Loucy (cell line): ENCODE measurements at regions not wholly inside any gene's neighbourhood (a gene's known extent, or its start where the extent isn't known, plus 50 kb on each side); places are given as distances from the start of the nearest gene placed in this dataset.

ENCODE experiments used
- H2AFZ ChIP-seq: fragments of 200-600 bp; sonication (generic); 2 replicates; pipeline ENCODE4 v1.6.0; 2016; ENCODE audit warnings: antibody characterized with exemption, mild to moderate bottlenecking, low read length, moderate library complexity
- H3F3A ChIP-seq: fragments of 200-600 bp; 2 replicates; pipeline ENCODE4 v1.6.0; 2016; ENCODE audit warnings: antibody characterized with exemption, low read depth, mild to moderate bottlenecking
- H3K27me3 ChIP-seq: fragments of 200-600 bp; sonication (generic); 2 replicates; pipeline ENCODE4 v1.6.1; 2014; ENCODE audit warnings: low read length, mild to moderate bottlenecking; ENCODE audit not compliant: insufficient read depth, poor library complexity, severe bottlenecking
- H3K36me3 ChIP-seq: fragments of 200-600 bp; sonication (generic); 2 replicates; pipeline ENCODE4 v1.6.1; 2016; ENCODE audit warnings: low read length; ENCODE audit not compliant: insufficient read depth
- H3K4me1 ChIP-seq: fragments of 200-600 bp; sonication (generic); 2 replicates; pipeline ENCODE4 v1.5.1; 2014; ENCODE audit warnings: low read length, mild to moderate bottlenecking; ENCODE audit not compliant: insufficient read depth, poor library complexity, severe bottlenecking
- H3K4me2 ChIP-seq: fragments of 200-600 bp; sonication (generic); 2 replicates; pipeline ENCODE4 v1.6.0; 2014; ENCODE audit warnings: antibody characterized with exemption, low read length, low read depth, mild to moderate bottlenecking; ENCODE audit not compliant: poor library complexity, severe bottlenecking
- H3K4me3 ChIP-seq: fragments of 200-600 bp; sonication (generic); 2 replicates; pipeline ENCODE4 v1.5.1; 2014; ENCODE audit warnings: low read length, mild to moderate bottlenecking, mixed read lengths; ENCODE audit not compliant: poor library complexity, severe bottlenecking
- H3K79me2 ChIP-seq: fragments of 200-600 bp; sonication (generic); 2 replicates; pipeline ENCODE4 v1.6.1; 2014; ENCODE audit warnings: low read length; ENCODE audit not compliant: insufficient read depth
- H3K9ac ChIP-seq: fragments of 200-600 bp; sonication (generic); 2 replicates; pipeline ENCODE4 v1.6.0; 2014; ENCODE audit warnings: mild to moderate bottlenecking, low read depth, low read length, moderate library complexity; ENCODE audit not compliant: poor library complexity, severe bottlenecking
- H3K9me2 ChIP-seq: fragments of 200-600 bp; sonication (generic); replicated peaks from 2 replicates; pipeline ENCODE4 v1.6.1; 2016; ENCODE audit warnings: low read depth, low read length, mixed read lengths
- H3K9me3 ChIP-seq: fragments of 200-600 bp; sonication (generic); 2 replicates; pipeline ENCODE4 v1.6.1; 2014; ENCODE audit warnings: mild to moderate bottlenecking, antibody characterized with exemption, low read length, low read depth; ENCODE audit not compliant: insufficient read depth
- H4K20me1 ChIP-seq: fragments of 200-600 bp; sonication (generic); 2 replicates; pipeline ENCODE4 v1.6.0; 2014; ENCODE audit warnings: antibody characterized with exemption, low read length, mild to moderate bottlenecking; ENCODE audit not compliant: insufficient read depth, poor library complexity, severe bottlenecking
- CTCF ChIP-seq: fragments of 200-600 bp; sonication (generic); conservative IDR thresholded peaks from 2 replicates; pipeline ENCODE4 v1.5.1; 2014; ENCODE audit warnings: mild to moderate bottlenecking, antibody characterized with exemption, low read length
- EZH2phosphoT487 ChIP-seq: fragments of 200-600 bp; IDR thresholded peaks from 2 replicates; pipeline ENCODE4 v1.6.1; 2018; ENCODE audit warnings: antibody characterized with exemption, mild to moderate bottlenecking, moderate library complexity, borderline replicate concordance

- Histone ChIP-seq H3F3A (no peaks in the 10 kb centered on the region), H3K9ac (no peak overlapping the region), H3K9me3 (no peaks in the 10 kb centered on the region), H2AFZ (no peak overlapping the region), H3K9me2 (no peaks in the 10 kb centered on the region), H3K4me2 (no peak overlapping the region), H3K27me3 (peaks cover 5% of the 10 kb centered on the region), H3K4me3 (no peak overlapping the region), H3K36me3 (no peaks in the 10 kb centered on the region), H3K4me1 (no peaks in the 10 kb centered on the region), H3K79me2 (no peaks in the 10 kb centered on the region), H4K20me1 (no peaks in the 10 kb centered on the region)
- no peak for TF ChIP-seq EZH2phosphoT487
- TF ChIP-seq CTCF, result no peak
Observed at GRCh38 chr5:37932450-37932849, 92.6 kb upstream of the GDNF start.

DNA sequence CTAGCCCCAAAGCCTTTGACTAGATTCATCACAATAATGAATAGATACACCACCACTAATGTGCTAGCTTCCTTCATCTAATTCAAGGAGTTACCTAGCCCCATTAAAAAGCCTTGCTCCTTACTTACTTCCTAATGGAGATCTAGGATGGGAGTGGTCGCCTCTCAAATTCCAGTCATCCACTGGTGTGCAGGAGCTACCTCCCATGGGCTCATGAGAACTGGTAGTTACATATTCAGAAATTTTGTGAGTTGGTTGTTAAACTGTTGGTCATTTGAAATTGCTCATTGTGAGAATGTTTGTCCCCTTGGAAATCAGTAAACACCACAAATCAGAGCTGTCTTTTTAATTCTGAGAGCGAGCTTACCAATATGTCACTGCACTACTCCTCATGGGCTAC, 91.7 kb upstream of the GDNF start:
- Histone ChIP-seq H3K9me3 (no peaks in the 10 kb centered on the region), H3K36me3 (no peaks in the 10 kb centered on the region), H2AFZ (no peak overlapping the region), H4K20me1 (no peaks in the 10 kb centered on the region), H3K4me2 (no peak overlapping the region), H3K4me3 (no peak overlapping the region), H3K4me1 (peaks cover 8% of the 10 kb centered on the region), H3K79me2 (no peaks in the 10 kb centered on the region), H3K9me2 (no peaks in the 10 kb centered on the region), H3K9ac (no peak overlapping the region), H3K27me3 (peaks cover 5% of the 10 kb centered on the region), H3F3A (no peaks in the 10 kb centered on the region)
- TF ChIP-seq EZH2phosphoT487, result no peak
- TF ChIP-seq CTCF, result no peak

DNA sequence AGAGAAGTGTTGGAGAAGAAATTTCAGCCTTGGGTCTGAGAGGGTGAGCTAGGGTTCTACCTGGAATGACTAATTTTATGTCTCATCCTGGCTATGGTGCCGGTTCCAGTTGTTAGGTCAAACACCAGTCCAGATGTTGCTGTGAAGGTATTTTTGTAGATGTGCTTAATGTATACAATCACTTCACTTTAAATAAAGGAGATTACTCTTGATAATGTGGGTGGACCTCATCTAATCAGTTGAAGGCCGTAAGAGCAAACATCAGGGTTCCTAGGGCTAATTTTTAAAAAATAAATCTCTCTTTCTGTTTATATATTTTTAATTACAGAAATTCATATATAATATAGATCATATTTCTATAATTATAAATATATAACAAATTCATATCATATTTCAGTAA, 90.5 kb upstream of the GDNF start:
- Histone ChIP-seq H3K36me3 (no peaks in the 10 kb centered on the region), H3K4me2 (no peak overlapping the region), H3K27me3 (peaks cover 5% of the 10 kb centered on the region), H2AFZ (no peak overlapping the region), H3K9ac (no peak overlapping the region), H3K4me1 (peaks cover 8% of the 10 kb centered on the region), H3K79me2 (no peaks in the 10 kb centered on the region), H4K20me1 (no peaks in the 10 kb centered on the region), H3K9me2 (no peaks in the 10 kb centered on the region), H3K9me3 (no peaks in the 10 kb centered on the region), H3K4me3 (no peak overlapping the region), H3F3A (no peaks in the 10 kb centered on the region)
- TF ChIP-seq EZH2phosphoT487 (no peak), CTCF (no peak)
